ENCODE measurements at regions not wholly inside any gene's neighbourhood (a gene's known extent, or its start where the extent isn't known, plus 50 kb on each side); places are given as distances from the start of the nearest gene placed in this dataset.
A peak's percentile ranks its signal among the peaks of the same experiment; 100 is the strongest.

- no peak overlapping the region for H3K4me3 ChIP-seq (ENCODE audit: low read depth, low read length)
- no peak for TF ChIP-seq CTCF (IDR thresholded peaks at IDR 0.05; ENCODE audit: insufficient read depth, low read length, poor library complexity, severe bottlenecking)
- DNase-seq (ENCODE audit: low read depth): no peak
- H3K36me3 ChIP-seq (ENCODE audit: control insufficient read depth, insufficient read depth, low read length): no peaks in the 10 kb centered on the region
- H3K27me3 ChIP-seq (ENCODE audit: control insufficient read depth, insufficient read depth, low read length): no peaks in the 10 kb centered on the region
These were observed 121.7 kb downstream of the SLC30A10 start for GRCh38 chr1:219806642-219807041.

- DNase-seq (ENCODE audit: low read depth): no peak
- Histone ChIP-seq H3K27me3 (ENCODE audit: control insufficient read depth, insufficient read depth, low read length) (no peaks in the 10 kb centered on the region), H3K36me3 (ENCODE audit: control insufficient read depth, insufficient read depth, low read length) (no peaks in the 10 kb centered on the region), H3K4me3 (ENCODE audit: low read depth, low read length) (no peak overlapping the region)
- TF ChIP-seq CTCF (IDR thresholded peaks at IDR 0.05; ENCODE audit: insufficient read depth, low read length, poor library complexity, severe bottlenecking): no peak
These were observed 122.3 kb downstream of the SLC30A10 start for GRCh38 chr1:219806020-219806419.

DNA sequence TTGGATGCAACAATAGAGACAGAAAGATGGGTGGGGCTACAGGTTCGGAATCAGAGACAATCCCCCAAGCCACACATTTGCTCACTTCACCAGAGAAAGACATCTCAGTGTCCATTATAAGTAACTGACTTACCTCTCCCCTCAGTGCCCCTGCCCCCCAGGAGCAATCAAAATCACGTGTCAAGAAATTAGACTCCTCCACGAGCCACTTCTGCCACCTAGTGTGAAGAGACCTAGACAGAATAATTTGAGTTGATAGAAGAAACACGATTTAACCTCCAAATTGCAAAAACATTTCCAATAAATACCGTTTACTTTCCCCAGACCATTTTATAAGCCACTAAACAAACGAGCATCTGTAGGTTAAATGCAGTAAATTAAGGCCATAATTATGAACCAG lies 123.2 kb downstream of the SLC30A10 start:
- DNase-seq (ENCODE audit: low read depth): no peak
- no peaks in the 10 kb centered on the region for H3K27me3 ChIP-seq (ENCODE audit: control insufficient read depth, insufficient read depth, low read length)
- H3K4me3 ChIP-seq (ENCODE audit: low read depth, low read length): no peak overlapping the region
- TF ChIP-seq CTCF (IDR thresholded peaks at IDR 0.05; ENCODE audit: insufficient read depth, low read length, poor library complexity, severe bottlenecking): no peak
- no peaks in the 10 kb centered on the region for H3K36me3 ChIP-seq (ENCODE audit: control insufficient read depth, insufficient read depth, low read length)

DNA sequence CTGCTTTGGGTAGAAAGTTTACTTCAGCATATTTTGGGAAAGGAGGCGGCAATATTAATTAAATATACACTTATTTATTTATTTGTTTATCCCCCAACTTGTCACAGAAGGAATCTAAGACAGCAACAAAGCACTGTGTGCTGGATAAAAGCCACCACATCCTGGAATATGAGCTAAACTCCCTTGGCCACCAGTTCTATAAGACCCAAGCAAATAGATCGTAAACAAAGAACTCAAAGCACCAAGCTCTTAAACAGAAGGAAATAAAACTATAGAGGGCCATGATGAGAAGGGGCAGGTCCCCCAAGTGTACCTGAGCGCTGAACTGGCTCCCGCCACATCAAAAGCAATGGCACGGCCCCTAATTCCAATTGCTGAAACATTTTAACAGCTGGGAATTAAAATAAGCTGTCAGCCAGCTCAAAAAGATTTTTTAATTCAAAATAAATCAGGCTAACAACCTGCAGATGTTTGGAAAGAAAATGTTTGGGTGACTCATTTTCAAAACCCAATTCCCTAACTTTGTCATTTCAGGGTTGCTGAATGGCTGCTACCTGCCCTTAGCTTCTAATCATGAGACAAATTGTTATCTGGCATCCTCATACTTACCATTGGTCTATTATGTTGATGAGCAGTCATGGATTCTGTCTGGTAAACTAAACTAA lies 127.1 kb downstream of the SLC30A10 start:
- no peak for DNase-seq (ENCODE audit: low read depth)
- Histone ChIP-seq H3K27me3 (ENCODE audit: control insufficient read depth, insufficient read depth, low read length) (no peaks in the 10 kb centered on the region), H3K36me3 (ENCODE audit: control insufficient read depth, insufficient read depth, low read length) (no peaks in the 10 kb centered on the region), H3K4me3 (ENCODE audit: low read depth, low read length) (no peak overlapping the region)
- TF ChIP-seq CTCF (IDR thresholded peaks at IDR 0.05; ENCODE audit: insufficient read depth, low read length, poor library complexity, severe bottlenecking): no peak

DNA sequence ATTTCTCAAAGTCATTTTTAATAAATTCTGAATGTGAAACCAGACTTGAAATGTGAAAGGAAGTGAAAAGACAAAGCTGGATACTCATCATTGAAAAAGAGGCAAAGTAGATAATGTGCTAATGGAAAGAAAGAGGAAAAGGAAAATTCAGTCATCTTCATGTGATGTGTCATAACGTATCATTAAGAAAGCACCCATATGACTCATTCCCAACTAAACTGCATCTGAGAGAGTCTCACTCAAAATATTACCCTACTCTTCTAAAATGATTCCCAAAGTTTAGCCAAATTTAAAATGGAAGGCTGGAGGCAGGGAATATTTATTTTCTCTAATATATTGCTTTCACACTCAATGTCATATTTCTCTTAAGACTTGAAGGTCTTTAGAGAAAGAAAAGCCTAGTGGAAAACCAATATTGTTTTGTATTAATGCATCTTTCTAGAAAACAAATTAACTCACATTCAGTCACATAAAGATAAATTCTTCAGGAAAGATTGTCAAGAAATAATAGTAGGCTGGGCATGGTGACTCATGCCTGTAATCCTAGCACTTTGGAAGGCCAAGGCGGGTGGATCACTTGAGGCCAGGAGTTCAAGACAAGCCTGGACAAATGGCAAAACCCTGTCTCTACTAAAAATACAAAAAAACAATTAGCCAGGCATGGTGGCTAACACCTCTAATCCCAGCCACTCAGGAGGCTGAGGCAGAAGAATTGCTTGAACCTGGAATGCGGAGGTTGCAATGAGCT lies 129.9 kb downstream of the SLC30A10 start:
- no peak for TF ChIP-seq CTCF (IDR thresholded peaks at IDR 0.05; ENCODE audit: insufficient read depth, low read length, poor library complexity, severe bottlenecking)
- no peak overlapping the region for H3K4me3 ChIP-seq (ENCODE audit: low read depth, low read length)
- no peaks in the 10 kb centered on the region for H3K36me3 ChIP-seq (ENCODE audit: control insufficient read depth, insufficient read depth, low read length)
- H3K27me3 ChIP-seq (ENCODE audit: control insufficient read depth, insufficient read depth, low read length): no peaks in the 10 kb centered on the region
- peak; percentile 31 for DNase-seq (ENCODE audit: low read depth)
